Uterus (tissue), 3 donors: ENCODE measurements at regions not wholly inside any gene's neighbourhood (a gene's known extent, or its start where the extent isn't known, plus 50 kb on each side); places are given as distances from the start of the nearest gene placed in this dataset.

Source experiments
- DNase-seq, 2 donors: peaks; one replicate each; pipeline ENCODE4 v3.0.0-alpha.2; 2019 to 2020
- H3K27ac ChIP-seq, 2 donors: fragments of 200-600 bp; sonication (generic); 1 replicate in 1 of 2; 2 replicates in 1 of 2; pipeline ENCODE4 v1.5.1; 2016 to 2018
- H3K27me3 ChIP-seq, 2 donors: fragments of 200-600 bp; sonication (generic); one replicate each; pipeline ENCODE4 v1.5.1; 2018 to 2019; ENCODE audit warnings: control low read depth in 1 of 2
- H3K36me3 ChIP-seq, 2 donors: fragments of 200-600 bp; sonication (generic); one replicate each; pipeline ENCODE4 v1.5.1; 2019; ENCODE audit warnings: control low read depth in 1 of 2
- H3K4me1 ChIP-seq, 2 donors: fragments of 200-600 bp; sonication (generic); one replicate each; pipeline ENCODE4 v1.5.1; 2018 to 2019; ENCODE audit warnings: control low read depth in 1 of 2
- H3K4me3 ChIP-seq, 2 donors: fragments of 200-600 bp; sonication (generic); 1 replicate in 1 of 2; 2 replicates in 1 of 2; pipeline ENCODE4 v1.5.1; 2018 to 2019; ENCODE audit warnings: mild to moderate bottlenecking in 1 of 2
- H3K9me3 ChIP-seq, 2 donors: fragments of 200-600 bp; sonication (generic); one replicate each; pipeline ENCODE4 v1.5.1; 2019; ENCODE audit warnings: control low read depth in 1 of 2
- CTCF ChIP-seq, 4 experiments: fragments of 200-600 bp in 2 of 4; fragments of 450-650 bp in 2 of 4; sonication (generic) in 2 of 4; IDR thresholded peaks; one replicate each; pipeline ENCODE4 v1.5.1; 2016 to 2019; ENCODE audit warnings: antibody characterized with exemption in 4 of 4, mild to moderate bottlenecking in 2 of 4, moderate library complexity in 1 of 4
- POLR2A ChIP-seq, 2 donors: fragments of 450-650 bp; IDR thresholded peaks; one replicate each; pipeline ENCODE4 v1.6.1; 2016; ENCODE audit warnings: antibody characterized with exemption in 2 of 2, mild to moderate bottlenecking in 1 of 2, moderate library complexity in 1 of 2
- intact Hi-C: fragments of 100-400 bp; cut with DNase I; formaldehyde crosslinking; loops from one replicate; pipeline ENCODE4 v1.15.1; 2023; ENCODE audit warnings: low total_unique reads
- donor health status: DM: yes; HTN: yes; CAD: no.

DNA sequence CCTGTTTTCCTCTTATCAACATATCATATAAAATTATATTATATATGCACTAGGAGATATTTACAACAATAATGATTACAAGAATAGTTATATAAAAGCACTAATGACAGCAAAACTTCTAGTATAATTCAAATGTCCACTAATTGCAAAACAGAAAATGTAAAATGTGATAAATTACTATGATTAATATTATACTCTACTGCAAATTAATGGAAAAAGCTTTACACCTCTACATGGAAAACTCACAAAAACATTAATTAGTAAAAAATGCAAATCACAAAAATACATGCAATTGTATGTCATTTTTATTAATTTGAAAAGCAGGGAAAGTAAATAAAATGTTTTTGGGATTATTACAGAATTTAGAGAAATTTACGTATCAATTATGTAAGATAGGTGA, 681.0 kb upstream of the PCDH20 start:
- no peak for TF ChIP-seq CTCF (IDR thresholded peaks at IDR 0.05)
- TF ChIP-seq POLR2A (IDR thresholded peaks at IDR 0.05) = no peak
- H3K4me1 ChIP-seq = no peaks in the 10 kb centered on the region
- H3K27me3 ChIP-seq = no peaks in the 10 kb centered on the region
- H3K9me3 ChIP-seq = no peaks in the 10 kb centered on the region
- H3K4me3 ChIP-seq = no peak overlapping the region
- no peak for DNase-seq
- H3K36me3 ChIP-seq = no peaks in the 10 kb centered on the region
- no peak overlapping the region for H3K27ac ChIP-seq
- intact Hi-C loops = no loop called here

GRCh38 chr13:62094932-62095331, 679.3 kb upstream of the PCDH20 start:
- Histone ChIP-seq H3K36me3 (no peaks in the 10 kb centered on the region), H3K27ac (no peak overlapping the region), H3K4me1 (no peaks in the 10 kb centered on the region), H3K9me3 (no peaks in the 10 kb centered on the region), H3K27me3 (no peaks in the 10 kb centered on the region), H3K4me3 (no peak overlapping the region)
- intact Hi-C loops = no loop called here
- no peak for DNase-seq
- no peak for TF ChIP-seq POLR2A (IDR thresholded peaks at IDR 0.05)
- TF ChIP-seq CTCF (IDR thresholded peaks at IDR 0.05) = no peak

GRCh38 chr13:62093984-62094780, 678.5 kb upstream of the PCDH20 start:
- DNase-seq = no peak
- Histone ChIP-seq H3K4me1 (no peaks in the 10 kb centered on the region), H3K27ac (no peak overlapping the region), H3K9me3 (no peaks in the 10 kb centered on the region), H3K36me3 (no peaks in the 10 kb centered on the region), H3K27me3 (no peaks in the 10 kb centered on the region), H3K4me3 (no peak overlapping the region)
- TF ChIP-seq CTCF (IDR thresholded peaks at IDR 0.05) (no peak), POLR2A (IDR thresholded peaks at IDR 0.05) (no peak)
- intact Hi-C loops = no loop called here

DNA sequence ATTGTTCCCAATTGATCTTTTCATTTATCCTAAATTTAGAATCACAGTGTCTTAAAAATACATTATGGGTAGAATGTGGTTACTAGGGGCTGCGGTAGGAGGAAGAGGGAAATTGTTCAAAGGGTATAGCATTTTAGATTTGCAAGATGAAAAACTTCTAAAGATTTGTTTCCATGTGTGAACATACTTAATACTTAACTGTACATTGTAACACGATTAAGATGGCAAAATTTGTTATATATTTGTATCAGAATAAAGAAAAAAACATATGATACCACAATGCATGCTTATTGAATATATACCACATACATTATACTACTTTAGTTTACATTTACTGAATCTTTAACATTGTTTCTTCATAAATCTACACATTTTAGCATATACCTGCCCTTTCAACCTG, 677.3 kb upstream of the PCDH20 start:
- H3K36me3 ChIP-seq = no peaks in the 10 kb centered on the region
- H3K27ac ChIP-seq = no peak overlapping the region
- H3K27me3 ChIP-seq = no peaks in the 10 kb centered on the region
- no peaks in the 10 kb centered on the region for H3K4me1 ChIP-seq
- no peak for DNase-seq
- no peak overlapping the region for H3K4me3 ChIP-seq
- H3K9me3 ChIP-seq = no peaks in the 10 kb centered on the region
- TF ChIP-seq CTCF (IDR thresholded peaks at IDR 0.05) = no peak
- TF ChIP-seq POLR2A (IDR thresholded peaks at IDR 0.05) = no peak
- intact Hi-C loops = no loop called here

DNA sequence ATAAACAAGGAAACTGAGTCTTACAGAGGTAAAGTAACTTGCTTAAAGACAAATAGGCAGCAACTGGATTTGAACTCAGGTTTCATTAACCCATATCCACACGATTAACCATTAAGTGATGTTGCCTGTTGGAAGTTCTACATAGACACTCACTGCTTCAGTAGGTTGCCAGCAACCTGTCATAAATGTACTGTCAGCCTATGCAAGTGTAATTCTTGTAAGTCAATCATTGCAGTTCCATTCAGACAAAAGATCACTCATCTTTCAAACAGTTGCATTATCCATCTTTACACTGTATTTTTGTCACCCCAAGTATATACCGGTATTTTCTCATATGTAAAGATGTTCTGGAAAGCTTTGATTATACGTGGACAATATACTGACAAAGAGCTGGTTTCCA, 676.9 kb upstream of the PCDH20 start:
- intact Hi-C loops = no loop called here
- DNase-seq = no peak
- TF ChIP-seq POLR2A (IDR thresholded peaks at IDR 0.05) (no peak), CTCF (IDR thresholded peaks at IDR 0.05) (no peak)

More for the DNA sequence above, 676.9 kb upstream of the PCDH20 start:
- no peak overlapping the region for H3K4me3 ChIP-seq
- H3K36me3 ChIP-seq = no peaks in the 10 kb centered on the region
- no peaks in the 10 kb centered on the region for H3K9me3 ChIP-seq
- no peaks in the 10 kb centered on the region for H3K27me3 ChIP-seq
- H3K4me1 ChIP-seq = no peaks in the 10 kb centered on the region
- H3K27ac ChIP-seq = no peak overlapping the region
